Astrocyte of the cerebellum (primary cell): ENCODE measurements at regions not wholly inside any gene's neighbourhood (a gene's known extent, or its start where the extent isn't known, plus 50 kb on each side); places are given as distances from the start of the nearest gene placed in this dataset.

Source experiments
- DNase-seq: peaks from one replicate; pipeline ENCODE4 v3.0.0-alpha.2; 2011; ENCODE audit warnings: low read depth
- H3K4me3 ChIP-seq: 2 replicates; pipeline ENCODE4 v1.5.1; 2011; ENCODE audit warnings: mild to moderate bottlenecking, low read depth, low read length, moderate library complexity
- CTCF ChIP-seq: IDR thresholded peaks from 2 replicates; pipeline ENCODE4 v1.5.1; 2012; ENCODE audit warnings: low read length, low read depth, moderate library complexity, mild to moderate bottlenecking; ENCODE audit errors: missing control alignments
- in situ Hi-C: cut with HindIII; loops from 2 replicates; pipeline ENCODE4 v1.10.0; 2017; ENCODE audit warnings: low sequenced_read_pairs

- DNase-seq, result no peak
- H3K4me3 ChIP-seq, result no peak overlapping the region
- in situ Hi-C loops, result no loop called here
- no peak for TF ChIP-seq CTCF
Measured at GRCh38 chr4:1575418-1576303, 108.5 kb downstream of the FAM53A start.

GRCh38 chr4:1574601-1575417, 109.3 kb downstream of the FAM53A start:
- no peak for TF ChIP-seq CTCF
- no peak for DNase-seq
- in situ Hi-C loops, result no loop called here

GRCh38 chr4:1573830-1574459, 110.2 kb downstream of the FAM53A start:
- in situ Hi-C loops, result no loop called here
- no peak for TF ChIP-seq CTCF
- no peak for DNase-seq
- H3K4me3 ChIP-seq, result no peak overlapping the region

More at GRCh38 chr4:1574601-1575417, 109.3 kb downstream of the FAM53A start:
- no peak overlapping the region for H3K4me3 ChIP-seq

GRCh38 chr4:1572964-1573720, 111.0 kb downstream of the FAM53A start:
- in situ Hi-C loops, result no loop called here

GRCh38 chr4:1572521-1572920, 111.6 kb downstream of the FAM53A start:
- in situ Hi-C loops, result no loop called here
- TF ChIP-seq CTCF, result no peak
- no peak overlapping the region for H3K4me3 ChIP-seq
- no peak for DNase-seq

More at GRCh38 chr4:1572964-1573720, 111.0 kb downstream of the FAM53A start:
- no peak for DNase-seq
- no peak overlapping the region for H3K4me3 ChIP-seq
- TF ChIP-seq CTCF, result no peak

- no peak overlapping the region for H3K4me3 ChIP-seq
- DNase-seq, result no peak
- no peak for TF ChIP-seq CTCF
- in situ Hi-C loops, result no loop called here
Measured at GRCh38 chr4:1572010-1572385, 112.1 kb downstream of the FAM53A start.
